ENCODE measurements at regions not wholly inside any gene's neighbourhood (a gene's known extent, or its start where the extent isn't known, plus 50 kb on each side); places are given as distances from the start of the nearest gene placed in this dataset.

GRCh38 chr5:92899611-92900010 is 681.4 kb downstream of the NR2F1-AS1 start:
- no peak overlapping the region for H3K9ac ChIP-seq (ENCODE audit: low read depth, low read length, poor library complexity, severe bottlenecking)
- H2AFZ ChIP-seq (ENCODE audit: low read length), result no peak overlapping the region
- H3K4me2 ChIP-seq (ENCODE audit: low read depth, low read length, poor library complexity, severe bottlenecking), result no peak overlapping the region
- no peaks in the 10 kb centered on the region for H3K36me3 ChIP-seq (ENCODE audit: insufficient read depth, low read length)
- no peaks in the 10 kb centered on the region for H4K20me1 ChIP-seq (ENCODE audit: insufficient read depth, low read length, poor library complexity, severe bottlenecking)
- no peaks in the 10 kb centered on the region for H3K9me2 ChIP-seq (replicated peaks; ENCODE audit: low read depth, low read length)
- no peaks in the 10 kb centered on the region for H3K4me1 ChIP-seq (ENCODE audit: insufficient read depth, low read length, poor library complexity, severe bottlenecking)
- H3K4me3 ChIP-seq (ENCODE audit: low read length, poor library complexity, severe bottlenecking), result no peak overlapping the region
- H3K27me3 ChIP-seq (ENCODE audit: insufficient read depth, low read length, poor library complexity, severe bottlenecking), result no peaks in the 10 kb centered on the region
- no peak for TF ChIP-seq EZH2phosphoT487 (IDR thresholded peaks at IDR 0.05; ENCODE audit: borderline replicate concordance)
- TF ChIP-seq, protein P1, sequence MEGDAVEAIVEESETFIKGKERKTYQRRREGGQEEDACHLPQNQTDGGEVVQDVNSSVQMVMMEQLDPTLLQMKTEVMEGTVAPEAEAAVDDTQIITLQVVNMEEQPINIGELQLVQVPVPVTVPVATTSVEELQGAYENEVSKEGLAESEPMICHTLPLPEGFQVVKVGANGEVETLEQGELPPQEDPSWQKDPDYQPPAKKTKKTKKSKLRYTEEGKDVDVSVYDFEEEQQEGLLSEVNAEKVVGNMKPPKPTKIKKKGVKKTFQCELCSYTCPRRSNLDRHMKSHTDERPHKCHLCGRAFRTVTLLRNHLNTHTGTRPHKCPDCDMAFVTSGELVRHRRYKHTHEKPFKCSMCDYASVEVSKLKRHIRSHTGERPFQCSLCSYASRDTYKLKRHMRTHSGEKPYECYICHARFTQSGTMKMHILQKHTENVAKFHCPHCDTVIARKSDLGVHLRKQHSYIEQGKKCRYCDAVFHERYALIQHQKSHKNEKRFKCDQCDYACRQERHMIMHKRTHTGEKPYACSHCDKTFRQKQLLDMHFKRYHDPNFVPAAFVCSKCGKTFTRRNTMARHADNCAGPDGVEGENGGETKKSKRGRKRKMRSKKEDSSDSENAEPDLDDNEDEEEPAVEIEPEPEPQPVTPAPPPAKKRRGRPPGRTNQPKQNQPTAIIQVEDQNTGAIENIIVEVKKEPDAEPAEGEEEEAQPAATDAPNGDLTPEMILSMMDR (conservative IDR thresholded peaks at IDR 0.05; ENCODE audit: low read length), result no peak
- no peaks in the 10 kb centered on the region for H3K9me3 ChIP-seq (ENCODE audit: insufficient read depth, low read depth, low read length)
- H3K79me2 ChIP-seq (ENCODE audit: insufficient read depth, low read length), result no peaks in the 10 kb centered on the region
- H3F3A ChIP-seq (ENCODE audit: low read depth), result no peaks in the 10 kb centered on the region

- Histone ChIP-seq H3K4me2 (ENCODE audit: low read depth, low read length, poor library complexity, severe bottlenecking) (no peak overlapping the region), H3K79me2 (ENCODE audit: insufficient read depth, low read length) (no peaks in the 10 kb centered on the region), H3K9me3 (ENCODE audit: insufficient read depth, low read depth, low read length) (no peaks in the 10 kb centered on the region), H3K36me3 (ENCODE audit: insufficient read depth, low read length) (no peaks in the 10 kb centered on the region), H3K9ac (ENCODE audit: low read depth, low read length, poor library complexity, severe bottlenecking) (no peak overlapping the region), H4K20me1 (ENCODE audit: insufficient read depth, low read length, poor library complexity, severe bottlenecking) (no peaks in the 10 kb centered on the region), H3K27me3 (ENCODE audit: insufficient read depth, low read length, poor library complexity, severe bottlenecking) (no peaks in the 10 kb centered on the region), H3K9me2 (replicated peaks; ENCODE audit: low read depth, low read length) (no peaks in the 10 kb centered on the region), H2AFZ (ENCODE audit: low read length) (no peak overlapping the region), H3F3A (ENCODE audit: low read depth) (no peaks in the 10 kb centered on the region), H3K4me1 (ENCODE audit: insufficient read depth, low read length, poor library complexity, severe bottlenecking) (no peaks in the 10 kb centered on the region), H3K4me3 (ENCODE audit: low read length, poor library complexity, severe bottlenecking) (no peak overlapping the region)
- no peak for TF ChIP-seq EZH2phosphoT487 (IDR thresholded peaks at IDR 0.05; ENCODE audit: borderline replicate concordance)
- TF ChIP-seq, protein P1 (conservative IDR thresholded peaks at IDR 0.05; ENCODE audit: low read length), result no peak
Observed at GRCh38 chr5:92896722-92897121, 684.3 kb downstream of the NR2F1-AS1 start.

GRCh38 chr5:92890841-92891244 is 690.2 kb downstream of the NR2F1-AS1 start:
- Histone ChIP-seq H3K9me3 (ENCODE audit: insufficient read depth, low read depth, low read length) (no peaks in the 10 kb centered on the region), H2AFZ (ENCODE audit: low read length) (no peak overlapping the region), H3K4me2 (ENCODE audit: low read depth, low read length, poor library complexity, severe bottlenecking) (no peak overlapping the region), H4K20me1 (ENCODE audit: insufficient read depth, low read length, poor library complexity, severe bottlenecking) (no peaks in the 10 kb centered on the region), H3K4me3 (ENCODE audit: low read length, poor library complexity, severe bottlenecking) (no peak overlapping the region), H3K9me2 (replicated peaks; ENCODE audit: low read depth, low read length) (no peaks in the 10 kb centered on the region), H3K79me2 (ENCODE audit: insufficient read depth, low read length) (no peaks in the 10 kb centered on the region), H3K4me1 (ENCODE audit: insufficient read depth, low read length, poor library complexity, severe bottlenecking) (no peaks in the 10 kb centered on the region), H3K27me3 (ENCODE audit: insufficient read depth, low read length, poor library complexity, severe bottlenecking) (no peaks in the 10 kb centered on the region), H3K9ac (ENCODE audit: low read depth, low read length, poor library complexity, severe bottlenecking) (no peak overlapping the region), H3F3A (ENCODE audit: low read depth) (no peaks in the 10 kb centered on the region), H3K36me3 (ENCODE audit: insufficient read depth, low read length) (no peaks in the 10 kb centered on the region)
- TF ChIP-seq, protein P1 (conservative IDR thresholded peaks at IDR 0.05; ENCODE audit: low read length), result no peak
- TF ChIP-seq EZH2phosphoT487 (IDR thresholded peaks at IDR 0.05; ENCODE audit: borderline replicate concordance), result no peak

Data from Loucy (cell line).